NB4 (cell line): ENCODE measurements at regions not wholly inside any gene's neighbourhood (a gene's known extent, or its start where the extent isn't known, plus 50 kb on each side); places are given as distances from the start of the nearest gene placed in this dataset.

Experiments
- DNase-seq: peaks from one replicate; pipeline ENCODE4 v3.0.0; 2010; ENCODE audit warnings: low read depth
- H3K4me3 ChIP-seq: one replicate; pipeline ENCODE4 v1.5.1; 2011; ENCODE audit warnings: mild to moderate bottlenecking, low read depth, low read length, moderate library complexity
- CTCF ChIP-seq: IDR thresholded peaks from one replicate; pipeline ENCODE4 v1.5.1; 2012; ENCODE audit warnings: low read depth, low read length
- MAX ChIP-seq: IDR thresholded peaks from 2 replicates; pipeline ENCODE4 v1.6.1; 2011; ENCODE audit warnings: low read depth, low read length
- MYC ChIP-seq: IDR thresholded peaks from 2 replicates; pipeline ENCODE4 v1.6.1; 2011; ENCODE audit warnings: low read depth, low read length
- POLR2A ChIP-seq: IDR thresholded peaks from 2 replicates; pipeline ENCODE4 v1.6.1; 2011; ENCODE audit warnings: mild to moderate bottlenecking; ENCODE audit not compliant: insufficient read length; ENCODE audit errors: extremely low read depth

GRCh38 chr4:176583278-176583677 lies 209.4 kb downstream of the VEGFC start:
- TF ChIP-seq MAX = no peak
- no peak for TF ChIP-seq POLR2A
- TF ChIP-seq MYC = no peak
- no peak for TF ChIP-seq CTCF
- H3K4me3 ChIP-seq = no peak overlapping the region
- DNase-seq = no peak

GRCh38 chr4:176584031-176584606 lies 208.6 kb downstream of the VEGFC start:
- no peak for DNase-seq
- no peak overlapping the region for H3K4me3 ChIP-seq
- TF ChIP-seq MYC (no peak), MAX (no peak), CTCF (no peak), POLR2A (no peak)

GRCh38 chr4:176587920-176588319 lies 204.8 kb downstream of the VEGFC start:
- peak; percentile 35 for DNase-seq
- no peak overlapping the region for H3K4me3 ChIP-seq
- TF ChIP-seq CTCF (no peak), MYC (no peak), POLR2A (no peak), MAX (no peak)

- no peak for DNase-seq
- TF ChIP-seq CTCF (no peak), POLR2A (no peak), MYC (no peak), MAX (no peak)
- no peak overlapping the region for H3K4me3 ChIP-seq
These were observed 204.3 kb downstream of the VEGFC start for GRCh38 chr4:176588436-176588835.

GRCh38 chr4:176592976-176593670 lies 199.6 kb downstream of the VEGFC start:
- no peak overlapping the region for H3K4me3 ChIP-seq
- no peak for DNase-seq
- no peak for TF ChIP-seq POLR2A
- TF ChIP-seq CTCF = no peak
- no peak for TF ChIP-seq MAX
- TF ChIP-seq MYC = no peak
